NCI-H748 treated with DMSO at 0.1 percent for 48 hours (cell line): ENCODE measurements at regions not wholly inside any gene's neighbourhood (a gene's known extent, or its start where the extent isn't known, plus 50 kb on each side); places are given as distances from the start of the nearest gene placed in this dataset.
A peak's percentile ranks its signal among the peaks of the same experiment; 100 is the strongest.

ENCODE experiments used
- DNase-seq: peaks from one replicate; lab custom pipeline; 2025; lab: John Stamatoyannopoulos, UW

GRCh38 chr12:90129366-90130030 lies 420.9 kb upstream of the ATP2B1 start:
- no peak for DNase-seq

- DNase-seq, result no peak
Measured at GRCh38 chr12:90128526-90128925, 419.9 kb upstream of the ATP2B1 start.

GRCh38 chr12:90126125-90126524 lies 417.5 kb upstream of the ATP2B1 start:
- no peak for DNase-seq

- DNase-seq, result no peak
Measured at GRCh38 chr12:90124914-90125313, 416.3 kb upstream of the ATP2B1 start.

GRCh38 chr12:90124289-90124688 lies 415.7 kb upstream of the ATP2B1 start:
- DNase-seq, result no peak

GRCh38 chr12:90122681-90123080 lies 414.0 kb upstream of the ATP2B1 start:
- no peak for DNase-seq

- DNase-seq, result no peak
Measured at GRCh38 chr12:90120627-90121026, 412.0 kb upstream of the ATP2B1 start.

GRCh38 chr12:90112666-90113065 lies 404.0 kb upstream of the ATP2B1 start:
- DNase-seq, result no peak

GRCh38 chr12:90111791-90112580 lies 403.3 kb upstream of the ATP2B1 start:
- no peak for DNase-seq

GRCh38 chr12:90106568-90106967 lies 397.9 kb upstream of the ATP2B1 start:
- DNase-seq, result no peak

- peak; percentile 39 for DNase-seq
Measured at GRCh38 chr12:90102957-90103652, 394.5 kb upstream of the ATP2B1 start.

- DNase-seq, result no peak
Measured at GRCh38 chr12:90100579-90100978, 391.9 kb upstream of the ATP2B1 start.

GRCh38 chr12:90099288-90099687 lies 390.6 kb upstream of the ATP2B1 start:
- DNase-seq, result no peak

GRCh38 chr12:90098132-90098779 lies 389.6 kb upstream of the ATP2B1 start:
- DNase-seq, result peak; percentile 34

- no peak for DNase-seq
Measured at GRCh38 chr12:90091809-90092208, 383.2 kb upstream of the ATP2B1 start.

- DNase-seq, result no peak
Measured at GRCh38 chr12:90090929-90091651, 382.5 kb upstream of the ATP2B1 start.

GRCh38 chr12:90086281-90086680 lies 377.6 kb upstream of the ATP2B1 start:
- no peak for DNase-seq

- no peak for DNase-seq
Measured at GRCh38 chr12:90085494-90086274, 377.0 kb upstream of the ATP2B1 start.

GRCh38 chr12:90084018-90084417 lies 375.4 kb upstream of the ATP2B1 start:
- no peak for DNase-seq

- no peak for DNase-seq
Measured at GRCh38 chr12:90080616-90081015, 372.0 kb upstream of the ATP2B1 start.
